22Rv1 (cell line): ENCODE measurements at regions not wholly inside any gene's neighbourhood (a gene's known extent, or its start where the extent isn't known, plus 50 kb on each side); places are given as distances from the start of the nearest gene placed in this dataset.

Experiments used
- CTCF ChIP-seq: fragments of 450-650 bp; IDR thresholded peaks from 2 replicates; pipeline ENCODE4 v1.5.1; 2017; ENCODE audit warnings: mild to moderate bottlenecking
- ZFX ChIP-seq: fragments of 450-650 bp; IDR thresholded peaks from 2 replicates; pipeline ENCODE4 v1.6.1; 2017; ENCODE audit warnings: antibody characterized with exemption, borderline replicate concordance

DNA sequence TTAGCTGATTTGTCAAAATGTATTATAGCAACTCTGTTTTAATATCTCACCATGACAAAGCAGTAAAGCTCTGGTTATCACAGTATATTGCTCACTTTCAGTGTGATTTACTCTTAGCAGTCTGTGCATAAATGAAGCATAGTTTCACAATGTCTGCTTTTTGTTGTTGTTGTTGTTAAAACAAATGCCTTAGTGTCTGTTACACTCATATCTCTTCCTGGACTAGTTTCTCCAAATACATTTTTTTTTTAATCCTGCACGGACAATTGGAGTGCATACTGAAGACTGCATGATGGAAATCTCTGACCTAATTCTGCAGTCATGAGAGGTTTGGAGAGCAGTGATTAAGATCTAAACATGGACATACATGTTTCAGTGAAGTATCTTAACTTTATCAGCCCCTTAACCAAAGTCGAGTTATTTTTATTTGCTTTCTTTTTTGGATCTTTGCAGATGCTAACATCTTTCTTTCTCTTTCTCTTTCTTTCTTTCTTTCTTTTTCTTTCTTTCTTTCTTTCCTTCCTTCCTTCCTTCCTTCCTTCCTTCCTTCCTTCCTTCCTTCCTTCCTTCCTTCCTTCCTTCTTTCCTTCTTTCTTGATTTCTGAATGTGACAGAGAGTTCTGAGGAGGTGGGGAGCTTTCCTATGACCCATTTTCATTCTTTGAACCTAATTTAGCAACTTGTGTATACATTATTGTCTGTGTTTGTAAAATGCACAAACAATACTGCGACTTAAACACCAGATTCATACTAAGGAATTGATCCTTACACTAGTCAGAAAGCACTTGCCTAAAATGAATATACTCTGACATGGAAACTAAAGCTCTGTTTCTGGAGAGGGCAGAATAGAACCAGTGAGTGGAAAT lies 161.5 kb upstream of the AGR3 start:
- TF ChIP-seq CTCF (no peak), ZFX (no peak)
